GM12878 (cell line): ENCODE measurements at regions not wholly inside any gene's neighbourhood (a gene's known extent, or its start where the extent isn't known, plus 50 kb on each side); places are given as distances from the start of the nearest gene placed in this dataset.

Experiments used
- ATAC-seq: fragments of 200-7000 bp; cut with Tn5 transposase; 3 replicates; pipeline ENCODE4 v1.9.1; 2020; ENCODE audit warnings: mild to moderate bottlenecking, moderate library complexity
- BruUV-seq: library from RNA; stranded (reverse); fragments of 400-500 nt; replicated peaks from 2 replicates; lab custom pipeline; 2021; lab: Mats Ljungman, UMichigan
- CTCF ChIA-PET: fragments of 300-600 bp; sonication (Branson Sonifier 250); formaldehyde crosslinking; extraction: SDS; loops from one replicate; lab custom pipeline; 2021; ENCODE audit warnings: inconsistent platforms; lab: Yijun Ruan, JAX
- POLR2A ChIA-PET: fragments of 350-600 bp; formaldehyde crosslinking; extraction: SDS; loops from one replicate; lab custom pipeline; 2021; ENCODE audit warnings: inconsistent platforms; lab: Charles Lee
- RAD21 ChIA-PET: fragments of 300-600 bp; sonication (Branson Sonifier 250); formaldehyde crosslinking; loops from one replicate; lab custom pipeline; 2023; ENCODE audit warnings: antibody characterized with exemption; ENCODE audit not compliant: unreplicated experiment; lab: Charles Lee
- SMC1A ChIA-PET: fragments of 300-600 bp; sonication (Branson Sonifier 250); formaldehyde crosslinking; loops from one replicate; lab custom pipeline; 2023; ENCODE audit not compliant: unreplicated experiment, uncharacterized antibody; lab: Charles Lee
- DNase-seq: peaks from one replicate; pipeline ENCODE4 v3.0.0-alpha.2; 2011; ENCODE audit warnings: low read depth, low spot score
- FAIRE-seq: peaks from 3 replicates; lab custom pipeline; 2011; peaks lifted over from hg19 to GRCh38; lab: Jason Lieb, UNC
- H2AFZ ChIP-seq: 2 replicates; pipeline ENCODE4 v1.6.0; 2011; ENCODE audit warnings: low read depth, low read length, control low read depth; ENCODE audit not compliant: control insufficient read depth
- H3K27ac ChIP-seq: 2 replicates; pipeline ENCODE4 v1.5.1; 2011; ENCODE audit warnings: control low read depth; ENCODE audit not compliant: control insufficient read depth, insufficient read depth
- H3K27me3 ChIP-seq, 2 experiments: replicated peaks in 1 of 2; 2 replicates each; pipeline versions ENCODE4 v1.6.0 to v1.6.1; 2011; ENCODE audit warnings: low read length in 1 of 2; ENCODE audit not compliant: control insufficient read depth in 2 of 2, insufficient read depth in 2 of 2
- H3K36me3 ChIP-seq, 2 experiments: 2 replicates each; pipeline ENCODE4 v1.5.1; 2011; ENCODE audit warnings: low read length in 1 of 2; ENCODE audit not compliant: control insufficient read depth in 2 of 2, insufficient read depth in 2 of 2
- H3K4me1 ChIP-seq: 2 replicates; pipeline ENCODE4 v1.6.1; 2011; ENCODE audit warnings: mild to moderate bottlenecking, low read length, moderate library complexity, mixed read lengths; ENCODE audit not compliant: control insufficient read depth, insufficient read depth
- H3K4me2 ChIP-seq: 2 replicates; pipeline ENCODE4 v1.6.0; 2011; ENCODE audit warnings: control low read depth; ENCODE audit not compliant: control insufficient read depth, insufficient read depth
- H3K4me3 ChIP-seq: fragments of 200-600 bp; sonication (generic); 2 replicates; pipeline ENCODE4 v1.5.1; 2016
- H3K79me2 ChIP-seq: 2 replicates; pipeline ENCODE4 v1.6.0; 2011; ENCODE audit warnings: low read length; ENCODE audit not compliant: control insufficient read depth, insufficient read depth
- H3K9ac ChIP-seq: 2 replicates; pipeline ENCODE4 v1.8.0; 2011; ENCODE audit warnings: low read length, control low read depth, mixed read lengths; ENCODE audit not compliant: control insufficient read depth, insufficient read depth
- H3K9me3 ChIP-seq: replicated peaks from 3 replicates; pipeline ENCODE4 v1.5.1; 2011; ENCODE audit warnings: mild to moderate bottlenecking, low read length; ENCODE audit not compliant: control insufficient read depth, insufficient read depth
- H4K20me1 ChIP-seq: 2 replicates; pipeline ENCODE4 v1.6.0; 2011; ENCODE audit not compliant: control insufficient read depth, insufficient read depth
- CBFB ChIP-seq: IDR thresholded peaks from 2 replicates; pipeline ENCODE4 v1.6.1; 2016; ENCODE audit warnings: antibody characterized with exemption, low read depth
- GATAD2B ChIP-seq: fragments of 450-650 bp; conservative IDR thresholded peaks from 2 replicates; pipeline ENCODE4 v1.6.1; 2017; ENCODE audit warnings: low read depth, mild to moderate bottlenecking, moderate library complexity
- IKZF1 ChIP-seq: fragments of 450-650 bp; conservative IDR thresholded peaks from 2 replicates; pipeline ENCODE4 v1.6.1; 2017; ENCODE audit warnings: antibody characterized with exemption, mild to moderate bottlenecking
- LARP7 ChIP-seq: fragments of 450-650 bp; IDR thresholded peaks from 2 replicates; pipeline ENCODE4 v1.6.1; 2017; ENCODE audit warnings: mild to moderate bottlenecking
- POLR2AphosphoS2 ChIP-seq: IDR thresholded peaks from 2 replicates; pipeline ENCODE4 v1.6.1; 2011; ENCODE audit warnings: low read depth, mild to moderate bottlenecking, low read length, improper control_type of control experiment, moderate library complexity
- POLR2AphosphoS5 ChIP-seq: IDR thresholded peaks from 2 replicates; pipeline ENCODE4 v1.6.1; 2011; ENCODE audit warnings: mild to moderate bottlenecking, low read length, inconsistent platforms
- POU2F2 ChIP-seq: IDR thresholded peaks from 3 replicates; pipeline ENCODE4 v1.6.1; 2011; ENCODE audit warnings: low read depth, mild to moderate bottlenecking, low read length, borderline replicate concordance
- RAD21 ChIP-seq: IDR thresholded peaks from 2 replicates; pipeline ENCODE4 v1.6.1; 2011; ENCODE audit warnings: mild to moderate bottlenecking, low read depth, low read length, moderate library complexity; ENCODE audit not compliant: insufficient read depth
- RCOR1 ChIP-seq: conservative IDR thresholded peaks from 2 replicates; pipeline ENCODE4 v1.6.1; 2012; ENCODE audit warnings: low read depth, low read length, improper control_type of control experiment
- RFX5 ChIP-seq: IDR thresholded peaks from 2 replicates; pipeline ENCODE4 v1.6.1; 2011; ENCODE audit warnings: low read depth, low read length, improper control_type of control experiment
- SUPT20H ChIP-seq: IDR thresholded peaks from 2 replicates; pipeline ENCODE4 v1.6.1; 2011; ENCODE audit warnings: low read depth, mild to moderate bottlenecking, low read length, moderate library complexity, borderline replicate concordance; ENCODE audit not compliant: control insufficient read depth
- ZBED1 ChIP-seq: IDR thresholded peaks from 2 replicates; pipeline ENCODE4 v1.6.1; 2016; ENCODE audit warnings: borderline replicate concordance
- ZNF274 ChIP-seq: IDR thresholded peaks from one replicate; pipeline ENCODE4 v1.8.0; 2011; ENCODE audit not compliant: insufficient read length, insufficient read depth
- ZNF622 ChIP-seq: fragments of 450-650 bp; IDR thresholded peaks from 2 replicates; pipeline ENCODE4 v1.6.1; 2017; ENCODE audit warnings: mild to moderate bottlenecking, inconsistent platforms
- WGBS: methylation state at CpG from one replicate; pipeline ENCODE4 v1.1.6; 2016; ENCODE audit warnings: low lambda C conversion rate; ENCODE audit not compliant: insufficient replicate concordance, insufficient coverage; ENCODE audit errors: missing lambda C conversion rate; 5-methylcytosine and 5-hydroxymethylcytosine counted together
- in situ Hi-C: fragments of 300-500 bp; cut with MboI; formaldehyde crosslinking; loops from 9 replicates; pipeline ENCODE4 v1.14.3; 2018; ENCODE audit warnings: mixed read lengths
- intact Hi-C: fragments of 100-400 bp; cut with micrococcal nuclease; formaldehyde crosslinking; loops from one replicate; pipeline ENCODE4 v1.14.2; 2022; ENCODE audit not compliant: unreplicated experiment
- TF ChIP-seq, protein P1 (sequence below): fragments of 450-650 bp; IDR thresholded peaks from 2 replicates; pipeline ENCODE4 v1.6.1; 2018; ENCODE audit warnings: mild to moderate bottlenecking, low read depth, moderate library complexity; ENCODE audit not compliant: partially characterized antibody
- TF ChIP-seq, protein P2 (sequence below): fragments of 450-650 bp; IDR thresholded peaks from 2 replicates; pipeline ENCODE4 v1.6.1; 2017; ENCODE audit warnings: mild to moderate bottlenecking

DNA sequence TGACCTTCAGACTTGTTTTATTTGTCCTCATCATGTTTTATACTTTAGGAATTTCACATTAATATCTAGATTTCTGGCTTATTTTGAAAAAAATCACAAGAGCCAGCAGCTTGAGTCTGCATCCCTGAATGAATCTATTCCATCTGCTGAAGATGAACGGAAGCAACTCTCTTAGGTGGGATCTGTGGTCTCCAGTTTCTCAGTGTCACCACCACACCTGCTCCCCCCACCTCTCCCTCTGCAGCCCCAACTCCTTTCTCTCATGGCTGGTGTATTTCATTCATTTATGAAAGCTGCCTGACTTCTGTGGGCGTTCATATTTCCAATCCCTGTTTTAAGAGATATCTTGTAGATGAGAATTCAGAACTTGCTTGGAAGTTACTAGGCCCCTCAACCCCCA lies 102.1 kb upstream of the AGBL1 start:
- no peak for TF ChIP-seq ZBED1
- no peak for TF ChIP-seq CBFB
- no peak for TF ChIP-seq GATAD2B
- no peak for TF ChIP-seq LARP7
- TF ChIP-seq IKZF1: no peak
- no peak for TF ChIP-seq RFX5
- TF ChIP-seq ZNF274: no peak
- TF ChIP-seq, protein P1, sequence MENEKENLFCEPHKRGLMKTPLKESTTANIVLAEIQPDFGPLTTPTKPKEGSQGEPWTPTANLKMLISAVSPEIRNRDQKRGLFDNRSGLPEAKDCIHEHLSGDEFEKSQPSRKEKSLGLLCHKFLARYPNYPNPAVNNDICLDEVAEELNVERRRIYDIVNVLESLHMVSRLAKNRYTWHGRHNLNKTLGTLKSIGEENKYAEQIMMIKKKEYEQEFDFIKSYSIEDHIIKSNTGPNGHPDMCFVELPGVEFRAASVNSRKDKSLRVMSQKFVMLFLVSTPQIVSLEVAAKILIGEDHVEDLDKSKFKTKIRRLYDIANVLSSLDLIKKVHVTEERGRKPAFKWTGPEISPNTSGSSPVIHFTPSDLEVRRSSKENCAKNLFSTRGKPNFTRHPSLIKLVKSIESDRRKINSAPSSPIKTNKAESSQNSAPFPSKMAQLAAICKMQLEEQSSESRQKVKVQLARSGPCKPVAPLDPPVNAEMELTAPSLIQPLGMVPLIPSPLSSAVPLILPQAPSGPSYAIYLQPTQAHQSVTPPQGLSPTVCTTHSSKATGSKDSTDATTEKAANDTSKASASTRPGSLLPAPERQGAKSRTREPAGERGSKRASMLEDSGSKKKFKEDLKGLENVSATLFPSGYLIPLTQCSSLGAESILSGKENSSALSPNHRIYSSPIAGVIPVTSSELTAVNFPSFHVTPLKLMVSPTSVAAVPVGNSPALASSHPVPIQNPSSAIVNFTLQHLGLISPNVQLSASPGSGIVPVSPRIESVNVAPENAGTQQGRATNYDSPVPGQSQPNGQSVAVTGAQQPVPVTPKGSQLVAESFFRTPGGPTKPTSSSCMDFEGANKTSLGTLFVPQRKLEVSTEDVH: no peak
- TF ChIP-seq RCOR1: no peak
- no peak for TF ChIP-seq ZNF622
- no peak for TF ChIP-seq RAD21
- TF ChIP-seq, protein P2, sequence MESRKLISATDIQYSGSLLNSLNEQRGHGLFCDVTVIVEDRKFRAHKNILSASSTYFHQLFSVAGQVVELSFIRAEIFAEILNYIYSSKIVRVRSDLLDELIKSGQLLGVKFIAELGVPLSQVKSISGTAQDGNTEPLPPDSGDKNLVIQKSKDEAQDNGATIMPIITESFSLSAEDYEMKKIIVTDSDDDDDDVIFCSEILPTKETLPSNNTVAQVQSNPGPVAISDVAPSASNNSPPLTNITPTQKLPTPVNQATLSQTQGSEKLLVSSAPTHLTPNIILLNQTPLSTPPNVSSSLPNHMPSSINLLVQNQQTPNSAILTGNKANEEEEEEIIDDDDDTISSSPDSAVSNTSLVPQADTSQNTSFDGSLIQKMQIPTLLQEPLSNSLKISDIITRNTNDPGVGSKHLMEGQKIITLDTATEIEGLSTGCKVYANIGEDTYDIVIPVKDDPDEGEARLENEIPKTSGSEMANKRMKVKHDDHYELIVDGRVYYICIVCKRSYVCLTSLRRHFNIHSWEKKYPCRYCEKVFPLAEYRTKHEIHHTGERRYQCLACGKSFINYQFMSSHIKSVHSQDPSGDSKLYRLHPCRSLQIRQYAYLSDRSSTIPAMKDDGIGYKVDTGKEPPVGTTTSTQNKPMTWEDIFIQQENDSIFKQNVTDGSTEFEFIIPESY: no peak
- TF ChIP-seq POLR2AphosphoS5: no peak
- no peak for TF ChIP-seq POLR2AphosphoS2
- no peak for TF ChIP-seq SUPT20H
- TF ChIP-seq POU2F2: no peak
- Histone ChIP-seq H3K9ac (no peak overlapping the region), H3K4me2 (no peak overlapping the region), H2AFZ (no peak overlapping the region), H4K20me1 (no peaks in the 10 kb centered on the region), H3K4me1 (no peaks in the 10 kb centered on the region), H3K9me3 (no peaks in the 10 kb centered on the region), H3K36me3 (no peaks in the 10 kb centered on the region), H3K27me3 (peaks cover 0 to 1% of the 10 kb centered on the region in 2 experiments; a peak in 1 of 4 replicates), H3K79me2 (no peaks in the 10 kb centered on the region), H3K4me3 (no peak overlapping the region), H3K27ac (no peak overlapping the region)
- RAD21 ChIA-PET: no interaction called here
- ATAC-seq (no peak), FAIRE-seq (no peak), DNase-seq (no peak)
- no TSS peak for BruUV-seq
- intact Hi-C loops (no loop called here), in situ Hi-C loops (no loop called here)
- CTCF ChIA-PET: no interaction called here
- WGBS: 0% methylated on average over 2 of the region's 2 CpGs
- SMC1A ChIA-PET: no interaction called here
- POLR2A ChIA-PET: no interaction called here
